GM19239 (cell line): ENCODE measurements at regions not wholly inside any gene's neighbourhood (a gene's known extent, or its start where the extent isn't known, plus 50 kb on each side); places are given as distances from the start of the nearest gene placed in this dataset.

Experiments used
- DNase-seq: peaks from one replicate; pipeline ENCODE4 v3.0.0; 2011; ENCODE audit warnings: low spot score; ENCODE audit not compliant: insufficient read length
- FAIRE-seq: peaks from 2 replicates; lab custom pipeline; 2011; peaks lifted over from hg19 to GRCh38; lab: Jason Lieb, UNC

DNA sequence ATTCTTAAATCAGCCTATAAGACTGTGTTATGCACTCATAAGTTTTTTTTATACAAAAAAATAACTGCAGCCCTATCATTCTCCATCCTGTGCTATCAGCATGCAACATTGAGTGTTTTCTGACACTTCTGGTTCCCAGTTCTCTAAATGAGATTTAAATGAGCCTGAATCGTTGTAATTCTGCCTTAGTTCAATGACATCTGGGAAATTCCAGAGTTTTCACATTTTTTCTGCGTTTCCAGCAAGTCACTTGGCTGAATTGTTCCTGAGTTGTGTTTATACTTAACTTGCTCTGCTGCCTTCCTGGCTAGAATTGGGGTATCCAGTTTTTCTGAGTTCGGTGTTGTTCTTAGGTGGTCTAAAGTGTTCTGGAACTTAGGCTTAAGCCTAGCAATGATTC lies 636.1 kb upstream of the FZD8 start:
- DNase-seq: no peak
- no peak for FAIRE-seq

DNA sequence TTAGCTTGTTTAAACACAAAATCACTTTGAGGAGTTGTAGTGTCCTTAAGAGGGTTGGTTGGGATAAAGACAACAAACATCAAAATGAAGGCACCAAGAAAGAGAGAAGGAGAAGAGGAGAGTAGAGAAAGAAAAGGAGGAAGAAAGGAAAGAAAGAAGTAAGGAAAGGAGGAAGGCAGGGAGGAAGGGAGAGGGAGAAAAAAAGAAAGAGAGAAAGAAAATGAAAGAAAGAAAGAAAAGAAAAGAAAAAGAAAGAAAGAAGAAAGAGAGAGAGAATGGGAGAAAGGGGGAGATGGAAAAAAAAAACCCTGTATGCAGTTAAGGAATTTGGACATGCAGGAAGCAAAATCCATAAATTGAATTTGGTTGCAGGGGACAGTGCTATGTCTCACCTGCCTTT lies 635.4 kb upstream of the FZD8 start:
- DNase-seq (no peak), FAIRE-seq (no peak)

DNA sequence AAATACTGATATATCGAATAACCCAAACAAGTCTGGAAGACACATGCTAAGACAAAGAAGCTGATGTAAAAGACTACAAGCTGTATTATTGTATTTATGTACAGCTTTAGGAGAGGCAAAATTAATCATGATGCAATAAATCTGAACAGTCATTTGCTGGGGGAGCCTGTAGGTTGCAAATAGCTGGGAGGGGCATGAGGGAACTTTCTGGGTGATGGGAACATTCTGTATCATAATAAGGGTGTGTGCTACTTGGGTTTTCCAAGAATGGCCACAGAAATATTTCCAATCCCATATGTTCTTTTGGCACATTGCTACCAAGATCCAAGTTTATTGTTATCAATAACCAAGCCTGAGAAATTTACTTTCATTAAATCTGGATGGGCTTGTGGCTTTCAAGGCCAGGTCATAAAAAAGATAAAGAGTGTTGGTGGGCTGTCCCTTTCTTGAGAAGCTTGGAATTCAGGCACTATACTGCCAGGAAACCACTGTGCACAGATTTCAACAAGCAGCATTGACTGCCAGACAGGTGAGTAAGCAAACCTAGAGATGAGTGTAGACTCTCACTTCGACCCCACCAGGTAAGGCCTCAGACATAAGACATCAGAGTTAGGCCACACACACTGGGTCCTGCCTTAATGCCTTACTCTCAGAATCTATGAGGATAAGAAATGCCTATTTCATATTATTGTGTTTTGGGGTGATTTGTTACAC lies 629.7 kb upstream of the FZD8 start:
- FAIRE-seq (no peak), DNase-seq (no peak)

DNA sequence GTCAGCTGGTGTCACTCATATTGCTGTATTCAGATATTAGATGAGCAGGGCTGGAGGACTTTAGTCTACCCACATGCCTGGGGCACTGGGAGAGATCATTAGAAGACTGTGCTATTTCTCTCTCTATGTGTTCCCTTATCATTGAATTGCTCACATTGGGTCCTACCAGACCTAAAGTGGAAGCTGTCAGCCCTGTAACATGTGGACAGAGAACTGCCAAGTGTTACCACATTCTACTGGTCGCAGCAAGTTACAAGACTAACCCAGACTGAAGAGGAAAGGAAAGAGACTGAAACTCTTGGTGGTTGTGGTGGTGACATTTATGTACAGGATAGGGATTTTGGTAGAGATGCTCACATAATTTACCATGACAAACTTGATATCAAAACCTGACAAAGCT lies 627.1 kb upstream of the FZD8 start:
- no peak for FAIRE-seq

DNA sequence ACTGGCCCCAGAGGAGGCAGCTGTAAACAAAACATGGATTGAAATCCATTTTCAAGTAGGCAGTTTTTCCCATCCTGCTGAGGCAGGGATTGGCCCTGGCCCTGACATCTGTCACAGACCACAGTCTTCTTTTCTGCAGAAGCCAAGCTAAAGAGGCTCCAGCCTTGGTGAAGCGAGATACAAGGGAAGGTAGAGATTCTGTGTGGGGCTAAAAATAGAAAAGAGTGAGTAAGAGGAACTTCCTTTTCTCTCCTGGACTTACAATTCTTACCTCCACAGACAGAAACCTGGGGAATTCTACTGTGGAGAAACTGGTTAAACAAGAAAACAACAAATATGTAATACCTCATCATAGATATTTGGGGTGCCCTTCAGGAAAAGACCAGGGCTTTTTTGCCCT lies 624.8 kb upstream of the FZD8 start:
- no peak for DNase-seq
- no peak for FAIRE-seq

More for the DNA sequence above, 627.1 kb upstream of the FZD8 start:
- DNase-seq: no peak

DNA sequence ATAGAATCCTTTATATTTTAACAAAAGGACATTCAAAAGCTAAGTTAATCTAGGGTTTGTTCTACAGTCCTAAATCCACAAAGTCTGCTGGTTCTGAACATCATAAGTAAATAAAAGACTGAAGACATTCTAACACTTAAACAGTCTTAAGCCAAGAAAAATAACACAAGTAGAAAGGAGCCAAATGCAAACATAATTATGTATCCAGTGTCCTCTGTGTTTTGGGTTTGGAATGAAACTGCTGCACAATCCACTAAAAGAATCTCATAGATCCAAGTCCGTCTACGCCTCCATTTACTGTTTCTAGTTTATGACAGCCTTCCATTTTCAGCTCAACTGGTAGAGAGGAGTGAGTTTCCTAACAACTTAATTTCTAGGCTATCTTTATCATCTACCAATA lies 623.6 kb upstream of the FZD8 start:
- DNase-seq: no peak
- no peak for FAIRE-seq

DNA sequence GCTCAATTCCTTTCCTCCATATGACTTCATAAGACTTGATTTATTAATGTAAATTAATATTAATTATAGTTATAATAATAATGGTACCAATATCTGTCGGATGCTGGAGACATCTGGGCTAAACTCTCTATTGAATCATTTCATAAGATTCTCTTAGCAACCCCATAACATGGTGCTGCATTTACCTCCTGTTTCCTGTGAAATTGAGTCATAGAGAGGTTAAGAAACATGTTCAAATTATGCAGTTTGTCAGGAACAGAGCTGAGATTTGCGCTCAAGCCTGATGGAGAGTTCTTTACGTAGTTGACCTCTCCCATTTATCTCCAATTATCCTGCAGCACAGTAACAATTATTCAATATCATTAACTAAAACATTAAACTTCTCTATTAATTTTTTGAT lies 621.8 kb upstream of the FZD8 start:
- FAIRE-seq: no peak
- DNase-seq: no peak

DNA sequence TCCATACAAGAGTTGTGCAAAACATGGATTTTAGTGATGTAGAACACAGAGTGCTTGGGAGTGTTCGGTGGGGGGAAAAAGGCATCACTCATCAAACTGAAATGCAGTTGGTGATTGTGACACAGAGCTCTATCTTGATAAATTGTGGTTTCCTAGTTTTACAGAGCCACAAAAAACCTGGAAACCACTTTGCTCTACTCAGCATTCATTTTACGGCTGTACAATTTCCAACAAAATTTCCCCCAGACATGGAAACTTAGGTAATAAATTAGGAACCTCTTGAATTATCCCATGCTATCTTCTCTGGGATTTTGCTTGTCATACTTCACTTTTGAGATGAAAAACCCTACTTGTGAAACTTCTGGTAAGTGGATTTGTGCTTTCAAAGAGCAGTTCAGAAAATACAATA lies 614.9 kb upstream of the FZD8 start:
- DNase-seq: no peak
- FAIRE-seq: no peak

DNA sequence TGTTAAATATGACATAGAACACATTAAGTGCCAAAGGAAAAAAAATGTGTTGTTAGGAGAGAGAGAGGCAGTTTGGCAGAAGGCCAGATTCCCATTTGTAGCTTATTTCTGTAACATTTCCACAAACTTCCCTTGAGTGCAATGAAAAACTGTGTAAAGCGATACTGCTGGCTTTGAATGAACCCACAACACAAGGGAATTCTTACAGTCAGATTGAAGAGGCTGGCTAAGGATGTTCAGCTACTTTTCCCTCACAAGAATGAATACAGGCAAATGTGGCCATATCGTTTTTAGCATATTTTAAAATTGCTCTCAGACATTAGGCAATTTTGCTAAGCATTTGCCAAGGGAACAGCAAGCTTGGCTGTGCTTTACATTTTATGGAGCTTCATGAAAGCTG lies 614.1 kb upstream of the FZD8 start:
- FAIRE-seq: no peak
- DNase-seq: no peak

DNA sequence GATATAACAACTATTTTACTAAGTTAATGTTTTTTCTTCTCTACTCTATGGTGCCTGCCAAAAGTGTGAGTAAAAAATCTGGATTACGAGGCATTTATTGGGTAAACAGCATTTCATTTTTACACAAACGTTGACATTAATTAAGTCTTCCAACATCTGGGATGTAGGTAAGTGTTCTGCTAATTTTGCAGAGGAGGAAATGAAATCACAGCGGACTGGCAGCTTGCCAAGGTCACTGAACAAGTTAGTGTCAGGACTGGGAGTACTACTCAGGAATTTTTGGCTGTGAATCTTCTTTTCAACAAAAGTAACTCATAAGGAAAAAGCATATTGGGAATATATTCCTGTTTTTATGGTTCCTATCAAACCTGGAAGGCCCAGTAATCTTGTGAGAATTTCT lies 612.1 kb upstream of the FZD8 start:
- no peak for DNase-seq
- no peak for FAIRE-seq

DNA sequence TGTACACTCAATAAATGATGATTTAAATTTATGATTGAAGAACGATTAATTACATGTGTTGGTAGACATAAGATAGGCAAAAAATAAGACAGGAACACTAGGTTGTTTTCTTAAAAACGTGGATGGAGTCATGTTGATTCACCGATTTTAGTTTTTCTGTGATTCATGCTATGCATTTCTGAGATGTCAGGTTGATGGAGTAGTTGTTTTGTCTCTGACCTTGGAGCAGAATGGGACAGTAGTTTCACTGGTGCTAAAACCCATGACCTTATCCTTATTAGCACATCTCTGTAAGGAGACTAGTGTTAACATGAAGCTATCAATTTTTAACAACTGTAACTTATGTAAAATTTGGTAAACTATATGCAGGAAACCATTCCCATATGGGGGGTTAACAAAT lies 611.6 kb upstream of the FZD8 start:
- DNase-seq: no peak
- FAIRE-seq: no peak

DNA sequence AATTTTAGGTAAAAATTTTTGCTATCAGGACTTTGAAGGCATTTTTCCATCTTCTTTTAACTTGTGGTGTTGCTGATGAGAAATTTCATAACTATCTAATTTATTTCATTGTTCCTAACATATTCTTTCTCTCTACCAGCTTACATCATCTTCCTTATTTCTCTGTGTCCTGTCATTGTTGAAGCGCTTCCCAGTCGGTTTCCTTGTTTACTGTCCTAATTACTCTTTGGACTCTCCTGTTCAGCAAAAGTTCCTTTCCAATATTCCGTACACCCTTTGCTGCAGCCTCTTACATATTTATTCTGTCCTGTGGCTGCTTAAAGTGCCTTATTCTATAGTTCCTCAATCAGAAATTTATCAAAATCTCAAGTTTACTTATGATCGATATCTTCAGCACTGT lies 609.0 kb upstream of the FZD8 start:
- no peak for DNase-seq
- no peak for FAIRE-seq

DNA sequence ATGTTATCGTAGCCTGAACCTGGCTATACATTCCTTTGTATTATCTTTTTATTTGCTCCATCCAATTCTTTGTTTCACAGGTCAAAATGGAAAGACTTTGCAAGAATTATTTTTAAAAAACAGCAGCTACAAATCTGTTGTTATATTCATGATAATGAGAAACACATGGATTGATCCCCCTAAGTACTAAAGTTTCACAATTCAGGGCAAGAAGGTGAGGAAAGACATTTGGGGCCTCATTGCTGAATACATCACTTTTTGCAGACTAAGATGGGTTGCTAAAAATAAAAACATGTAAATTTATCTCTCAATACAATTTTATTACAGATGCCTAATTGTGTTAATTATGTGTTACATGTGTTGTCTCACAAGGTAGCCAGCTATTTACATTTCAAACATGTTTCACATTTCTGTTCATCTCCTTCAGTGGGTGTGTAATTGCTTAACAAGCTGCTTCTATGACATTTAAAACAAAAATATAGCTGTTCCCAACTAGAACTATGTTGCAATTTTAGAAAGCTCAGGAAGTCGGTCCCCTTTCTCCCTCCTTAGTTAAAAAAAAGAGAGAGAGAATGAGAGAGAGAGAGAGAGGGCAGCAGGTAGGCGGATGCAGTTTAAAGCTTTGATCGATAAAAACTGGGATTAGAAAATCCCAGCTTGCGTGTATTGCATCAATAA lies 606.3 kb upstream of the FZD8 start:
- DNase-seq (no peak), FAIRE-seq (no peak)

DNA sequence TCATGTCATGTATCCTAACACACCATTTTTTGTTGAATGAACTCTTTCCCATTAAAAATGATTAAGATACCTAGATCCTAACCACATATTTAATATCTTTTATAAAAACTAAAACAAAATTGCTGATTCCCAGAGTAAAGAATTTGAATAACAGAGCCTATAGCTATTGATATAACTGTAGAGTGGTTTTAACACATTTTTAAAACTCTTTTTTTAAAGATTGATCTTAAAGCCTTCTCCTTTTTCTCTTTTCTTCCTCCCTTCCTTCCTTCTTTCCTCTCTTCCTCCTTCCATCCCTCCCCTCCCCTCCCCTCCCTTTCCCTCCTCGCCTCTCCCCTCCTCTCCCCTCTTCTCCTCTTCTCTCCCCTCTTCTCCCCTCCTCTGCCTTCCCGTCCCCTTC lies 605.4 kb upstream of the FZD8 start:
- DNase-seq: no peak
- no peak for FAIRE-seq

DNA sequence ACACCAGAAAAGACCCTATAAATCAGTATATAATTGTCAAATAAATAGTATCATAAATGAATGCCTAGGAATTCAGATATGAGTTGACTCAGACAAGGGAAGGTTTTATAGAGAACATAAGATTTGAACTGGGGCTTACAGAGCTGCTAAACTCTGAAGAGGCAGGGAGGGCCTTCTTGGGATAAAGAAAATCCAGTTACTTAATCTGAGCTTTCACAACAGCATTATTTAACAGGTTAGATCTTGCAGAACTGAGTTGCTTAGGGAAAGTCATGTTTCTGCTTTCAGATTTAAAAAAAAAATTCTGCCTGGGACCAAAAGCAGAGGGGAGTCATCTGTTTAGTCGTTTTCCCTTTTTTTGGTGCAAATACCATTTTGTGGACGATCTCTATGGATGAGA lies 594.8 kb upstream of the FZD8 start:
- no peak for DNase-seq
- FAIRE-seq: no peak

DNA sequence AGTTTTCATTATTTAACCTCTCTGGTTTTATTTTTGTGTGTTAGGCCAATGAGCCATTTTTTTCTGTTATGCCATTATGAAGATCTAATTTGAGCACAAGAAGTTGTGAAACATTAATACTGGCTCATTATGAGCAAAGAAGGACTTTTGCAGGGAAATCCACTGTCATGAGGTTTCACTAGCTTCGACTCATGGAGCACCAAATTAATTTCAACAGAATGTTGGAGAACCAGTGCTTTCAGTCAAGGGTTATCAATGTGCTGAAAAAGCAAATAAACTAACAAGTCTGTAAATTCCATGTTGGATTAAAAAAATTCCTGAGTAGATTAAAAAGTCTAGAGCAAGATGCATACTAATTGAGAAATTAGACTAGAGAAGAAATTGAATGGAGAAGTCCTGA lies 594.2 kb upstream of the FZD8 start:
- DNase-seq (no peak), FAIRE-seq (no peak)

DNA sequence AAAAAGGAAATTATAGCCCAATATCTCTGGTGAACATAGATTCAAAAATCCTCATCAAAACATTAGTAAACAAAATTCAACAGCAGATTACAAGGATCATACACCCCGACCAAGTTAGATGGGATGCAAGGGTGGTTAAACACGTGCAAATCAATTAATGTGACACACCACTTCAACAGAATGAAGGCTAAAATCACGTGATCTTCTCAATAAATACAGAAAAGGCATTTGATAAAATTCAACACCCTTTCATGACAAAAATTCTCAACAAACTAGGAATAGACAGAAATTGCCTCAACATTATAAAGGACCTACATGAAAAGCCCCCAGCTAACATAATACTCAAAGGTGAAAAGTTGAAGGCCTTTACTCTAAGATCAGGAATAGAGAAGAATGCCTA lies 590.8 kb upstream of the FZD8 start:
- DNase-seq (no peak), FAIRE-seq (no peak)

DNA sequence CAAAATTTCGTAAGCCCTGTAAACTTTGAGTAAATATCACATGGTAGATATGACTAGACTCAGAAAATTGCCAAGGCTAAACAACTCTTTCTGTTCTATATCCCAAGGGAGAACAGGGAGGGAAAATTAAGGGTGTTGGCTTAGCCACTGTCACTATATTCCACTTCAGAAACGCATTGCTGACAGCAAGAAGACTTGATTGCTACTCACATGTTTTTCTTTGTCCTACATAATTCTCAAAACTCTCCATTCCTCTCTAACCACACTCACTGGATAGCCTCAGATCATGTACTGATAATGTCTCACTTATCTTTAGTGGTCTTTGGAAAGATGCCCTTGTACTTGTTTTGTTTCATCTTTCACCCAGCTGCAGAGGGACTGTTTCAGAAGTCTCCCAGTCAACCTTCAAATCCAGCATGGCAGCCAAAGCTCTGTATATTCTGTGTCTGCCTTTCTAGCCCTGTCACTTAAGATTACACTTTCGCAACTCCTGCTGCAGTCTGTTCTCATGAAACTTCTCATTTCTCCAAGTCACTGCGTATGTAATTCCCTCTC lies 582.4 kb upstream of the FZD8 start:
- DNase-seq (no peak), FAIRE-seq (no peak)

DNA sequence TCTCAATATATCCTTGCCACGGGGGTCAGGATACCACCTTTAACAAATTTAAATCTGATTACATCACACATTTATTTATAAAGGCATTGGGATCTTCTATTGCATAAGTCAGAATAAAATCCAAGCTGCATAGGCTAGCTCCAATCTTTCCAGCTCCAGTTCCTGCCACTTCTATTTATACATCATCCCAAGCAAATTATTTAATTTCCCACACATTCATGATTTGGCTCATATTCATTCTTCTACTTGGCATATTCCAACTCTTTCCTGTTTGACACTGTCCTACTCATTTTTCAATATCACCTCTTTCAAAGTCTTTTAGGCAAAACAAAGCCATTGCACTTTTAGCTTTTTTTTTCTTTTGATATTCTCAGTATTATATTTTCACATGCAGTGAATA lies 579.0 kb upstream of the FZD8 start:
- no peak for DNase-seq
- FAIRE-seq: no peak

DNA sequence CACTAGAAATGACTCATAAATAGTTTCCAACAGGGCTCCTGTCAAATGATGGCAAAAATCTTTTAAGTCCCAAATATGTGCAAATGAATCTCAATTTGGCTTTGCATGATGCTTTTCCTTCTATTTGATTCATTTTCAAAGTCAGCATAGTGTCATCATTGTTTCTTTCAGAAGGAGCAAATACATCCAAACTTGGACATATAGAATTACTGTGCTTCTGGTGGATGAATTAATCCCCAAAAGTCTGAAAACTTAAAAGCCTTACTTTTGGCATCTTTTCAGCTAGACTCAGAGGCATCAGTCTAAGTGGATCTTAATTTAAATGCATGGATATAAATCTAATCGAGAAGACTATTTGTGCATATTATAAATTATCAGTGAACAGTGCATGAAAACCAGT lies 578.1 kb upstream of the FZD8 start:
- FAIRE-seq: no peak

DNA sequence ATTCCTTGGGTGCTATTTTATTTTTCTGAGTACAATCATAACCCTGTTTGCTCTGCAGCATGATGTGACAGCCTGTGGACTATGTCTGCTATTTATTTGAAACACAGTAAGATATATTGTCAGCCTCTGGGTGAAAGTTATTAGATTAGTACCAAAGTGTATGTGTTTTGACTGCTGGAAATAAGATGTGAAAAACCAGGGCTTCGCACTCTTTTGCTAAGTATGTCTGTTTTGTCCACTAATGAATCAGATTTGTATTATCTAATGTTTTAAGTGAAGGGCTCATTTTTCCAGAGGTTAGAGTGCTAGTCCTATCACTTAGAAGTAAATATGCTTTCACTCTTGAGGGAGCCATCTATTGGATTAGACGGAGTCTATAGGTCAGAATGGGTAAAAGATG lies 569.8 kb upstream of the FZD8 start:
- DNase-seq: no peak
- FAIRE-seq: no peak

More for the DNA sequence above, 578.1 kb upstream of the FZD8 start:
- no peak for DNase-seq

DNA sequence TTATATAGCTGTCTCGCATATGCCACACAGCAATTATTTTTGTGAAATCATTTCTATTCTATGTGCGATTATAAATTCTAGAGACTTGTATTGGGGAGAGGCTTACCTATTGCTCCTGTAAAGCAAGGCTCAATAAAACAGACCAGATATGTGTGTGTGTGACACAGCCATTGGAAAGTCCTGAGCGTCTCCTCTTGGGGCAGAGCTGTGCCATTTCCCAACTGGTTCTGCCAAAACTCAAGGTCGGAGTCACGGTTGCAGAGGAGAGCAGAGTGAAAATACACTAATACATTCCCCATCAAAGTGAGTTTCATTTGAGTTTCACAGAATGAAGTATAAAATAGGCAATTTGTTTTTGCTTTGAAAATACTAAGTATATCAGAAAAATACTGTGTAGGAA lies 567.4 kb upstream of the FZD8 start:
- FAIRE-seq: no peak
- DNase-seq: no peak
